KG1 (cell line): ENCODE measurements at regions not wholly inside any gene's neighbourhood (a gene's known extent, or its start where the extent isn't known, plus 50 kb on each side); places are given as distances from the start of the nearest gene placed in this dataset.

Source experiments
- DNase-seq: peaks from one replicate; lab custom pipeline; 2025; lab: John Stamatoyannopoulos, UW

GRCh38 chr7:12518920-12519681 is 51.4 kb upstream of the SCIN start:
- no peak for DNase-seq

- no peak for DNase-seq
Observed at GRCh38 chr7:12519682-12520009, 50.9 kb upstream of the SCIN start.
